GM12875 (cell line): ENCODE measurements at regions not wholly inside any gene's neighbourhood (a gene's known extent, or its start where the extent isn't known, plus 50 kb on each side); places are given as distances from the start of the nearest gene placed in this dataset.
A peak's percentile ranks its signal among the peaks of the same experiment; 100 is the strongest.

ENCODE experiments used
- H3K4me3 ChIP-seq: one replicate; pipeline ENCODE4 v1.5.1; 2011; ENCODE audit warnings: low read depth, low read length, control low read depth
- CTCF ChIP-seq: IDR thresholded peaks from 2 replicates; pipeline ENCODE4 v1.5.1; 2011; ENCODE audit warnings: low read depth, mild to moderate bottlenecking, control low read depth, inconsistent platforms, low read length, moderate library complexity, borderline replicate concordance; ENCODE audit not compliant: insufficient read depth

GRCh38 chr5:173689737-173690360, 73.4 kb upstream of the BOD1 start:
- no peak overlapping the region for H3K4me3 ChIP-seq
- 0 out of 2 replicates have a peak, but pooled peaks have one; percentile 10 for TF ChIP-seq CTCF

DNA sequence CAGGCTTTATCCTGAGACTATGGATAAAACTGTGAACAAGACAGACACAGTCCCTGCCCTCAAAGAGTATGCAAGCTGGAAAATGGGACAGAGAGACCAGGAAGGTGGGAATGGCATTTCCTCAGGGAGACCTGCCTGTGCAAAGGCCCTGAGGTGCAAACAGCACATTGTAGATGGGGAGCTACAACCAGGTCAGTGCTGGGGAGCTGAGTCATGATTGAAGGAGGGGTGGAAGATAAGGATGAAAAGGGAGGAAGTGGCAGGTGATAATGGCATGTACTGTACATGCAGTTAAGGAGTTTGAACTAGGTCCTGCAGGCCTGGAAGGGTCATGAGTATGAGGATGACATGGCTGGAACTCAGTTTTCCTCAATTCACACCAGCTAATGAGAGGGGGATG, 75.5 kb upstream of the BOD1 start:
- TF ChIP-seq CTCF: no peak
- no peak overlapping the region for H3K4me3 ChIP-seq

- H3K4me3 ChIP-seq: no peak overlapping the region
- no peak for TF ChIP-seq CTCF
Observed at GRCh38 chr5:173693670-173694069, 77.2 kb upstream of the BOD1 start.

- no peak for TF ChIP-seq CTCF
- H3K4me3 ChIP-seq: no peak overlapping the region
Observed at GRCh38 chr5:173696216-173696615, 79.8 kb upstream of the BOD1 start.

DNA sequence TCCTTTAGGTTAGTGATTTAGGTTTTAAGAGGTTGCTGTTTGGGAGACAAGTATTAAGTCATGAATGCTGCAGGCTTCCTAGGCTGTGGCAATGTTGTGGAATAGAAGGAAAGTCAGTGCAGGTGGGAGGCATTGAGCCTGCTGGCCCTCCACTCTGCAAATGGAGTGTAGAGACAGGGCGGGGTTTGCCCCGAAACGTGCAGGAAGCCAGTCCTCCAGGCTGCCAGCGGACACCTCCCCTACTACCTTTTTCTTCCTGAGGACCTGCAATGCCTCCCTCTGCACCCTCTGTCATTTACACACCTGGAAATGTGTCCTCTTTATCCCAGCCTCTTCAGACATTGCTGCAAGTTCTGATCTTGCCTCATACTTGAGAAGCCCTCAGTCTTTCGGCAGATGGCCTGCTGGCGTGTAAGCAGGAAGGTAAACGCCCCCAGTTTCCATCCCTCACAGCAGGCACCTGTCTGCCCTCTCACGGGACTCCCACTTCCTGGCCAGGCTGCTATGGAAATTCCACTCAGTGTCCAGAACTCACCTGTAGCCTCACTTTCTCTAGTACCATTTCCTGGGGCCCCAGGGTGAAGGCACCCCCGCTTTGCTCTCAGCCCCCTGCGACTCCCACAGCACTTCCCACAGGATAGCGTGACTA, 81.6 kb upstream of the BOD1 start:
- H3K4me3 ChIP-seq: no peak overlapping the region

DNA sequence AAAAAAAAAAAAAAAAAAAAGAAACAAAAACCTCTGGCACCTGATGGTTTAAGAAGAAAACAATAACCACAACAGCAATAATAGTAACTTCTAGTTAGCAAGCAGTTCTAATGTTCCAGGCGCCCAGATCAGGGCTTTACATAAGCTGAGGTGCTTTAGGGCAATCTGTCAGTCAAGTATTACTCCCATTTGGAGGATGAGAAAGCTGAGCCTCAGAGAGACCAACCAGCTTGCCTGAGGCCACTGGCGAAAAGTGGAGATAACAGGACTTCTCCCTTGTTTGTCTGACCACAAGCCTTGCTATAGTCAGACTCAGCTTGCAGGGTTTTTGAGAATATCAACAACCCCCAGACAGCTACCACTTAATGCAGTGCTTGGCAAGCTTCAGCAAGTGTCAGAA, 83.5 kb upstream of the BOD1 start:
- no peak for TF ChIP-seq CTCF
- H3K4me3 ChIP-seq: no peak overlapping the region

More for the DNA sequence above, 81.6 kb upstream of the BOD1 start:
- TF ChIP-seq CTCF: no peak

DNA sequence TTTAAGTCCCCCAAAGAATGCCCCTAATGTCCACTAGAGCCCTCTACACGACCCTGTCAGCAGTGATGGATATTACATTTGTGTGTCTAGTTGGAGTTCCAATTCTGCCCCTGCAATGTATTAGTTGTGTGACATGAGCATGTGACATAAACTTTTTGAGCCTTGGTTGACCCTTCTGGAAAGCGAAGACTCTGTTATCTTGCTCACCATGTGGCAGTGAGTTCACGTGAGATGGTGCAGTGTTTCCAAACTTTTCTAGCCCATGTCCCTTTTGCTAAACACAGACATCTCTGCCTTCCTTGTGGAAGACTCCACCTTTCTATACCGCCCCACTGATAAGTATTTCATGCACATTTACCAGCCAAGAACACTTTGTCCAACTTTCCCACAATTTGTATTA, 87.0 kb upstream of the BOD1 start:
- no peak overlapping the region for H3K4me3 ChIP-seq
- TF ChIP-seq CTCF: no peak
